Progenitor cell of endocrine pancreas (in vitro differentiated cells): ENCODE measurements at regions not wholly inside any gene's neighbourhood (a gene's known extent, or its start where the extent isn't known, plus 50 kb on each side); places are given as distances from the start of the nearest gene placed in this dataset.
A peak's percentile ranks its signal among the peaks of the same experiment; 100 is the strongest.
"Not testable (repeated sequence)": the region's sequence is repeated elsewhere in the genome, so short reads cannot be mapped to it uniquely, and the experiment has no call there.

Experiments
- DNase-seq: peaks from one replicate; pipeline ENCODE4 v3.0.0; 2021; ENCODE audit warnings: low spot score; ENCODE audit not compliant: unreplicated experiment
- H3K27ac Mint-ChIP-seq: 2 replicates; pipeline ENCODE4 v1.8.0; 2021; ENCODE audit warnings: mild to moderate bottlenecking, moderate library complexity, mixed read lengths
- H3K27me3 Mint-ChIP-seq: 2 replicates; pipeline ENCODE4 v1.8.0; 2021; ENCODE audit warnings: mixed read lengths
- H3K36me3 Mint-ChIP-seq: 2 replicates; pipeline ENCODE4 v1.8.0; 2022; ENCODE audit warnings: mixed read lengths; ENCODE audit not compliant: insufficient read depth
- H3K4me1 Mint-ChIP-seq: 2 replicates; pipeline ENCODE4 v1.8.0; 2021; ENCODE audit warnings: low read depth, mixed read lengths
- H3K4me3 Mint-ChIP-seq: 2 replicates; pipeline ENCODE4 v1.8.0; 2021; ENCODE audit warnings: low read depth, mild to moderate bottlenecking, moderate library complexity, mixed read lengths
- H3K9me3 Mint-ChIP-seq: 2 replicates; pipeline ENCODE4 v1.8.0; 2021; ENCODE audit warnings: low read depth, mixed read lengths

- not testable (repeated sequence) for H3K27me3 Mint-ChIP-seq
Measured at GRCh38 chr2:91686046-91686445, 2994.6 kb downstream of the RPIA start.

More at GRCh38 chr2:91686046-91686445, 2994.6 kb downstream of the RPIA start:
- H3K4me1 Mint-ChIP-seq, H3K36me3 Mint-ChIP-seq, H3K9me3 Mint-ChIP-seq, H3K27ac Mint-ChIP-seq, H3K4me3 Mint-ChIP-seq: not testable (repeated sequence)
- peak; percentile 8 for DNase-seq
